IPS-NIHi7 (cell line): ENCODE measurements at regions not wholly inside any gene's neighbourhood (a gene's known extent, or its start where the extent isn't known, plus 50 kb on each side); places are given as distances from the start of the nearest gene placed in this dataset.

Source experiments
- DNase-seq: peaks from one replicate; pipeline ENCODE4 v3.0.0; 2012; ENCODE audit warnings: mixed read lengths; ENCODE audit errors: extremely low spot score

DNA sequence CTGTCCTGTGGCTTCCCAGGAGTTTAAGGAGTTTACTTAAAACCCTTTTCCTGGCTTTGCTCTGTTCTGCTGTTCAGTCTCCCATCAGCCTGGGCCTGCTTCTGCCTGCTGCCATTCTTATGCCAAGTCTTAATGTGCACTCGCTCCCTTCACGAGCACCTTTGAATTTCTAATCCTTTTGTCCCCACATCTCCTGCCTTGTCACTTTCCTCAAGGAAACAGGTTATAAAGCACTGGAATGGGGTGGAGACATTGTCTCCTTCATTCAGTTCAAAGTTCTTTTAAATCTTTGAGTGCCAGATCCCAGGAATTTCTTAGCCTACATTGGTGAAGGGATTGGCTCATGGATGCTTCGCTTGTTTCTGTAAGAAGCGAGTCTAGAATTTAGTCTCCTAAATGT is 87.2 kb upstream of the LIFR start:
- no peak for DNase-seq

DNA sequence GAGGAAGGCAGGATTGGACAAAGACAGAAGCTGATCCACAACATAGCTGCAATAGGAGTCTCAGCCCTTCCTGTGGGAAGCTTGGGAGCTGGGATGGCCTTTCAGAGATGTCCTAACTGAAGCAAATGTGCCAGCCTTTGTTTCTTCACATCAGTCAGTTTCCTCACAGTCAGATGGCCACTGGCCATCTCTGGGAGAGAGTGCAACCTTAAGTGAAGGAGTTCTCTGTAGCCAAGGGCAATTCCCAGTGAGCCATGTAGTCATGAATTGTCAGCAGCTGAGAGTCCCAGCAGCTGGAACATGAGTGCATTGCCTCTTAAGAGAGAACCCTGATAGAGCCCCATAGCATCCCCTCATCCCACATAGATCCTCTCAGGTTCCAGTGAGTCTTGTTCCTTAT is 89.1 kb upstream of the LIFR start:
- no peak for DNase-seq

DNA sequence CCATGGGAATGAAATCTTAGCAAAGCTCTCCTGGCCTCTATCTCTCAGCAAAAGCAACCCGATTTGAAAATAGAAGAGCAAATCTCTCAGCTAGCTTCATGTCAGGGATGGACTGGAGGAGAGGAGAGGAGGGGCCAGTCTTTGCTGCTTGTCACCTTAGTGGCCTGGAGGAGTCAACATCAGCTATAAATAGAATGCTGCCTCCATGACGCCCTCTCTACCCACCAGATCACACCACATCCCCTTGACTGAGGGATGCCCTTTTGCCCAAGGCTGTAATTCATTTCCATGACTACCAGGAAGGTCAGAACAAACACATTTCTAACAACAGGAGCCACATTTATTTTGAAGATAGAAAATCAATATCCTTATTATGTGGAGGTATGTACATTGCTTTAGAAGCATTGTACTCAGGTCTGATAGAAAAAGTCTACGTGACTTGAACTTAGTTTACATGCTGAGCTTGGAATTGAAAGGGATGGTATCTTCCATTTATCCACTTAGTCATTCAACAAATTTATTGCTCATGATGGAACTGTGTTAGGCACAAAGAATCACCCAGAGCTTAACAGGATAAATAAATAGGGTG is 92.4 kb upstream of the LIFR start:
- no peak for DNase-seq

- no peak for DNase-seq
Observed at GRCh38 chr5:38650540-38650939, 94.1 kb upstream of the LIFR start.

GRCh38 chr5:38650946-38651345 is 94.5 kb upstream of the LIFR start:
- no peak for DNase-seq

GRCh38 chr5:38651806-38652205 is 95.4 kb upstream of the LIFR start:
- DNase-seq, result no peak

GRCh38 chr5:38653389-38653788 is 96.9 kb upstream of the LIFR start:
- DNase-seq, result no peak

DNA sequence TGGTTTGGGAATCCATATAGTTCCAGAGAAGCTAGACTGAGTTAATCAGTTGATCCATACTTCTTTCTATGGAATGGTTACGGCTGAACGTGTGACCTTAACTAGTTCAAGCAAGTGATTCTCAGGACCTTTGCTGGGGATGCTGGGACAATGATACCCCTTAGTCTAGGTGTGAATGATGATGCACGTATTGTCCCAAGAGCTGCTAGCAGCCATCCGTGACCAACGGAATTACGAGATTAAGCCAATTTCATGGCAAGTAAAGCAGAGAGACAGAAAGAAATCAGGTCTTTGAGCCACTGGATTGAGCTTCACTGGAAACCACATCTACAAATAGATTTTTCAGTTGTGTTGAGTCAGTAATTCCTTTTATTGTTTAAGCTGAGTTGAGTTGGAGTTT is 99.2 kb upstream of the LIFR start:
- no peak for DNase-seq

DNA sequence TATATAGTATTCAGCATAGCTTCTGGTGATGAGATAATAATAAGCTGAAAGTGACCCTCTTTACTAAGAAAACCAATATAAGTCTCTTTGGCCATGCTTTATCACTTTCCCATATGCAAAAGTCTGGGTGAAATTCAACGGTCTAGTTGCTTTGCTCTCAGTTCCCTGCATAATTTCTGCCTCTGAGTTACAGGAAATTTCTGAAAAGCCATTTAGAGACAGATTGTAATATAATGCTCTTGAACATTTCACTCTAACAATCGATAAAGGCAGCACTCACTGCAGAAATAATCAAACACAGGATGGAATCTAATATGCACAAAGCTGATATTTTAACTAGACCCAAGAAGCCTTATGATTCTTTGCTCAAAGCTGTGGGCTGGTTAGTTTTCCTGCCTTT is 100.1 kb upstream of the LIFR start:
- no peak for DNase-seq

DNA sequence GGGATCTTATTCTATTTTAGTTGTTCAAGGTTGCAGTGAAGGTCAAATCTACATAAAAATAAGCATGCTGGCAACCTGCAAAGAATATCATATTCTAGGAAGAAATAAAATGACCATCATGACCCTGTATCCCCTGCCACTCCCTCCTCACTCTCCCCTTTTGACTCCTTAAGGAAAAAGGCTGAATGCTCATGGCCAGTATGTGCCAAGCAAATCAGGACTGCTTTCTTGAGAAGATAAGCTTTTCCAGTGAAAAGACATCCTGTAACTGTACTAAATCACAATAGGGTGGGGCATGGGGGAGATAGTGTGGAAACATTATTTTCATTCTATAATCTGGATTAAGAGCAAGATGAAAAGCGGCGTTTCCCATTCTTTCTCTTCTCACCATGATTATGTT is 100.6 kb upstream of the LIFR start:
- no peak for DNase-seq

- peak; percentile 23 for DNase-seq
Observed at GRCh38 chr5:38660194-38660668, 103.8 kb upstream of the LIFR start.

DNA sequence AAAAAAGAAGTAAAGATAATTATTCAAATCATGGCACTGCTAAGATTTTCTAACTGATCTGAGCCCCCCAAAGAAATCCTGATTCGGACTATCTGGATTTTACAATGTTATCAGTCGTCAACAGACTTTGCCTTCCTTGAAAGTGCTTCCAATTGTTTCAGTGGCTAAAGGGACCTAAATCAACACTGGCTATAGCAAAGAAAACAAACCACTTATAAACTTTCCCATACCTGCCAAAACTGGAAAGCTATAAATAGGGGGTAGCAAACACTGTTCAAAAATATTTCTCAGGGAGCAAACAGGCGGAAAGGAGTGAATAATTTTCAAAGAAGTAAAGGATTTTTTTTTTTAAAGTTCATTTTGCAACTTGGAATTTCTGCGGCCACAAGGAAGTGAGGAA is 105.6 kb upstream of the LIFR start:
- DNase-seq, result no peak

DNA sequence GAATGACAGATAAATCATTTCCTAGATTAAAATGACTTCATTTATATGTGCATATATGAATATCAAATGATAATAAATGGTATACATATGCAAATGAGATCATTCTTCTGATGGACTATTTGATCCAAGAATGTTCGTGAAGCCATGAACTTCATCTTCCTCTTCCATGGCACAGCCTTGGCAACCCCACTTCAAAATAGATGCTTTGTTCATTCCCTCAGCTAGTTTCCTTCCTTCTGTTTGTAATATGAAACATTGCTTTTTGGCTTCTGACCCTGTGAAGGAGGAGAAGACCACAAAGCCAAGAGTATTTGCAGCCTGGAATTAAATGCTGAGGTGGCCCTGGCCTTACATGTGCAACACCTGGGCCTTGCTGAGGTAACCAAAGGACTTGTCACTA is 106.8 kb upstream of the LIFR start:
- no peak for DNase-seq

DNA sequence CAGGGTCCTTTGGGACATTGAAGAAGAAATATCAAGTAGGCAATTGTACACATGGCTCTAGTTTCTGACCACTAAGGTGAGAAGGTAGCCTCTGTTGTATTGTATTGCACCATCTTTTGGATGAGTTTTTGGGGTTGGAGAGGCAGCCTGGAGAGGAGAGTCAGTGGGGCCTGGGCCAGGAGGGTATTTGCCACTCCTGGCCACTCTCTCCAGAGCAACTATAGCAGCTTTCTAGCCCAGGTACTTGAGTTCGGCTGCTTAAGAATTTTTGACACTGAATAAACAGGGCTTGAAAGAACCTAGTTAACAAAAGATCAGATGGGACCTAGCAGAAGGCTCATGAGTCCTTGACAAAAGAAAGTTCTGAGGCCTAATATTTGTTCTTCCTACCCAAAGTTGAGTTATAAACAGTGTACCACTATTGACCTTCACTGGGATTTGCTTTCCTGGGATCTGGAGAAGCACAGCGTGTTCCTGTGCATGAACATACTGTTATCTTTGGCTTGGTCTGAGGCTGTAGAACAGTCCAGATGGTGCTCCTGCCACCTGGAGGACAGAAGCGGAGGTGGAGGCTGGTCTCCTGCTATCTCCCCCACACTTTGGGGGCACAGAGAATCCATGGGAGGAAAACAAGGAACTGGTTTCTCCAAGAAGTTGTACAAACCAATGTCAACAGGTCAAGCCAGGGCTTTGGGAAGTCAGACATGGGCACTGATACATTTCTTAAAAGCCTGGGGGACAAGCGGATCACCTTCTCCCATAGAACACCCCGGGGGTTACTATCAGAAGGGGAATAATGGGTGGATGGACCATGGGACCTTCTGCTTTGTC is 110.4 kb upstream of the LIFR start:
- DNase-seq, result peak; percentile 64

DNA sequence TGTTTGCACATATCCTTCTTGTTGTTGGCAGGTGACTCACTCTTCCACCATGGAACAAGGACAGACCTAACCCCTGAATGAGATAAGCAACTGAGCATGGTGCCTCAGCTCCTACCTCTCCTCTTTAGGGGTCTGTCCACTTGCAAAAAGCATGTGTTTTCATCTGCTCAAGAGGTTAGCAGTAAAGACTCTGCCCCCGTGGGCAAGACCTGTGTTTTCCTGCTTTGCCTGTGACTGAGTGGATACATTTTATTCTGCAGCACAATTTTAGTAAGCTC is 111.0 kb upstream of the LIFR start:
- DNase-seq, result no peak

DNA sequence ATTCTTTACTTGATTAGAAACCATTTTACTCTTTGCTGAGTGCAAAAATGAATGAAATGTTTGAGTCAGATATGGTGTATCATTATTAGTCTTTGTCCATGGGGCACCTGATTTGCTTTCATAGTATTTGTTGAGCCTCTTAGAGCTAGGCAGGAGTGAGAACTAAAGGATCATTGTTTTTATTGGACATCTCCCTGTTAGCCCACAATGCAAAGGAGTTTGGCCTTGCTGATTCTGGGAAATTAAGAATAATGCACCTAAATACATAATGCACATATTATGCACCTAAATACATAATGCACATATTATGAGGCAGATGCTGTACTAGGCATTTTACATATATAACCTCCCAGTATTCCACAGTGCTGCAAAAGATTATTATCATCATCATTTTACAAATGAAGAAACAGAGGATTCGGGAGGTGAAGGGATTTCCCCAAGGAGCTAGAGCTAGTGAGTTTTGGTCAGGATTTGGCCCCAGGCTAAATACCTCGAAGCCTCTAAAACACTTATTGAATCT is 113.0 kb upstream of the LIFR start:
- no peak for DNase-seq

GRCh38 chr5:38670066-38670465 is 113.6 kb upstream of the LIFR start:
- no peak for DNase-seq

DNA sequence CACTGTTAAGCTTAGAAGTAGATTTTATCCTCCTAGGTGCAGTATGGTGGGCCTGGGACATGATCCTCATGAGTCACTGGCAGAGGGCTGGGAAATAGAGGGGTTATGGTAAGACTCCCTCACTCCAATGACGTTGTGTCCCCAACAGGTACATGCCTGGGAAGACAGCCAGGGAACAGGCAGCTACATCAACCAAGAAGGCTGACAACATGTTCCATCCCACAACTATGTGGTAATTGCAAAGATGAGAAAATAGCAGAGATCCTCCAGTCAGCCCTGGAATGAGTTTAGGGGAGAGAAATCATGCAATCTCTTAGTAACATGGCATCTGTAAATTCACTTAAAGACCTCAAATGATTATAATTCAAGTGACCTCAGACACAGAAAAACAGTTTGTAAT is 114.4 kb upstream of the LIFR start:
- no peak for DNase-seq

DNA sequence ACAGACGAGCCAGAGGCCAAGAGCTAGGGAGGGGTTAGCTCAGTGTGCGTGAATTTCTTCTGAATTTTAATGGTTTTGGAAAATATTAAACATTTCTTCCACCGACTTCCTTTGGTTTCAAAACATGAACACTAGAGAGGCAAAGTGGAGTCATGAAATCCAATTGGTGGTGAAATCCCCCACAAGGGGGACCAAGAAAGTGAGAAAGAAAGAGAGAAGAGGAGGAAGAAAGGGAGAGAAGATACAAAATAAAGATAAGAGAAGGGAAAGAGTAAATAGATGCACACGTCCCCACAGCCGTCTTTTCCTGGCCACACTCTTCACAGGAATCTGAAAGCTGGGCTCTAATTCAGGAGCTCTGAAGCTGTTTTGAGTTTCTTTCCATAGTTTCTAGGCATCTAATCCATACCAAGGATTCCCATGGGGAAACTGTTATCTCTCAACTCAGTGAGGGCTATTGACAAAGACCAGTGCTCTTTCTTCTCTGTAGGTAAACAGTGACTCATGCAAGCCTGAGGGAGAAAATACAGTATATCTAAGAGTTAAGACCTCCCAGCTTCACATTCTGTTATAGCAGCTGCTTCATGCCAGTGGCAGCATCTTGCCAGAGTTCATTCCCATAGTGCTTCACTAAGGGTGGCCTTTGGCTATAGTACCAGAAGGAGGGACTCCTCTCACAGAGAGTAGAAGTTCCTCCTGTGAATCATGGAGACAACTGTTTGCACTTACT is 115.8 kb upstream of the LIFR start:
- DNase-seq, result peak; percentile 42

- DNase-seq, result peak; percentile 50
Observed at GRCh38 chr5:38673671-38674071, 117.2 kb upstream of the LIFR start.

- DNase-seq, result no peak
Observed at GRCh38 chr5:38675443-38675842, 119.0 kb upstream of the LIFR start.

DNA sequence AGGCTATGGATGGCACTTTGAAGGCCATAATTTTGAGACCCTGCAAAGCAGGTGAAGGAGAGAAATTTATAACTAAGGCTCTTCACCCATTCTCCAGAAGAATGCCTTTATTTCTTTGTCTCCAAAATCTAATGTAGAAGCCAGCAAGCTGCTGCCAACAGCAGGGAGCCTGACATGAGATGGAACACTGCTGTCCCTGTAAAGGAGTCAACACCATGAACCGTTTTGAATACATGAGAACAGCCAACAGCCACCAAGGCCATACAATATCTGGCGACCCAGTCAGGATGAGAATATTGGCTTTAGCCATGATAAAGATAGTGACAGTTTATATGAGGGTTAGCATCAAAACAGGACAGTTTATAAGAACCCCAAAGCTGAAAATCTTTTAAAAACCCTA is 121.2 kb upstream of the LIFR start:
- DNase-seq, result no peak

GRCh38 chr5:38678076-38678475 is 121.6 kb upstream of the LIFR start:
- no peak for DNase-seq
